ENCODE measurements at regions not wholly inside any gene's neighbourhood (a gene's known extent, or its start where the extent isn't known, plus 50 kb on each side); places are given as distances from the start of the nearest gene placed in this dataset.

DNA sequence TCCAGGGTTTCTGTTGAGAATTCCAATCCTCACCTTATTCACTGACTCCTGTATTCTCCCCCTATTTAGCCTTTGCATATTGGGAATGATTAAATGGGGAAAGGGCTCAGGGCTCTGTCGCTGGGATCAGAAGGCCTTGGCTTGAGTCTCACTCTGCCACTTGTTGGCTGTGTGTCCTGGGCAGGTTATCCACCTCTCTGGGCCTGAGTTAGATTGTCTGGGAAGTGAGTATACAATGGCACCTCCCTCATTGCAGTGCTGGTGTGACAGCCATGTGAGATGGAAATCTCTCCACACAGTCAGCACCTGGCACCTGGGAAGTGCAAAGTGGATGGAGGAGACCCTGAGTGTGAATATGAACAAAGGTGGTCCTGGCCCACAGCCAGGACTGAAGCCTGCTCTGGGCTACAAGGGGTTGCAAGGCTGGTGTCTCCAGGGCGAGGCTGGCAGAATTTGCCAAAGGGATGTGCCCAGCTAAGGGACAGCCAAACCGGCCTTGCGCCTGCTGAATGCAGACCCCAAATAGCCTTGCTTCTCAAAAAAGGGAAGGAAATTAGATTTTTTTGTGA, 200.0 kb upstream of the PMEPA1 start:
- no peak for DNase-seq

DNA sequence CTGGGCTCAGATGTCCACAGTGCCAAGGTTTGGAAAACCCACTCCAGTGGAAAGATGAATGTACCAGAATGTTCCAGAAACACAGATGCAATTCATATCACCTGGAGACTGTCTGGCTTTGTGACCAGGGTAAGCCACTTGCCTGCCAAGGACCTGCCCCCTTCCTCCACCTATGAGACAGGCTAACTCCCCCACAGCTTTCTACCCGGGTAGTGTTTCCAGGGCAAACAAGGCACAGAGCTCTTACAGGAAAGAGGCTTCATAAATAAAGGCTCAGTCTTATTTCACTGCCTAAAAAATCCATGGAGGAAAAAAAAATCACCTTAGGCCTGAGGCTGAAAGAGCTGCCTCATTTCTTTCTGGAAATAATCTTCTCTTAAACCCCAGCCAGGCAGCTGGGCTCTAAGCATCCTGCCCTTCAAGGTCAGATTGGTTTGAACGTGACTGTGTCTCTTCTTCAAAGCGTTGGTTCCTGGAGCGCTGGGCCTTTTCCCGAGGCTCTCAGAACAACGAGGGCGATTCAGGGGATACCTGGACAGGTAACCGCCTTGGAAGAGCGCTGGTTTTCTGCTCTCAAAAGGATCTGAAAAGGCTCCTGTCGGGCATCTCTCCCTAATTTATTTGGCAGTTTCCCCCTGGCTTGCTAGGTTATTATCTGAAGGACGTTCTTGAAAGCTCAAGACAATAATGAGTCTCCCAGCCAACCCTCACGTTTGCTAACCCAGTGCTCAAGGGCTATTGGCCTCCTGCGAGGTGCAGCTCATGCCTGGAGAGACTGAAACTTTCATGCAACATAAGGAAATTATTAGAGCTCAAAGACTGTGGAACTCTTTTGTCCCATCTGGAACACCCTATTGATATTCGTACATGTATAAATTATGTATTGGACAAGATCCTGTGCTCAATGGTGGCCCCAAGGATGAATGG, 199.2 kb upstream of the PMEPA1 start:
- no peak for DNase-seq

DNA sequence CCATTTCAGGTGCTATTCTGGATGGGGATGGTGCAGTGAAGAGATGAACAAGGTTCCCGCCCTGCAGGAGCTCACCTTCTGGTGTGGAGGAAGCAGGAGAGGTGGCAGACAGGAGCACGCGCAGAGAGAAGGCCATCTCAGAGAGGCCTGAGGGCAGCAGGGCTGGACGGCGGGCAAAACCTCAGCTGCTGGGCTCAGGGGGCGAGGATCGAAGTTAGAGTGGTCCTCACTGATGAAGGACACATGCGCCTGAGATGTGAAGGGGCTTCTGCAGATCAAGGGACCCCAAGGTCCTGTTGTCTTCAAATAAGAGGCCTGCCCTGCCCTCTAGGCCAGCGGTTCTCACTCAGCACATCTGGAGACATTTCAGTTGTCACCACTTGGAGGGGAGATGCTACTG, 198.4 kb upstream of the PMEPA1 start:
- DNase-seq: no peak

DNA sequence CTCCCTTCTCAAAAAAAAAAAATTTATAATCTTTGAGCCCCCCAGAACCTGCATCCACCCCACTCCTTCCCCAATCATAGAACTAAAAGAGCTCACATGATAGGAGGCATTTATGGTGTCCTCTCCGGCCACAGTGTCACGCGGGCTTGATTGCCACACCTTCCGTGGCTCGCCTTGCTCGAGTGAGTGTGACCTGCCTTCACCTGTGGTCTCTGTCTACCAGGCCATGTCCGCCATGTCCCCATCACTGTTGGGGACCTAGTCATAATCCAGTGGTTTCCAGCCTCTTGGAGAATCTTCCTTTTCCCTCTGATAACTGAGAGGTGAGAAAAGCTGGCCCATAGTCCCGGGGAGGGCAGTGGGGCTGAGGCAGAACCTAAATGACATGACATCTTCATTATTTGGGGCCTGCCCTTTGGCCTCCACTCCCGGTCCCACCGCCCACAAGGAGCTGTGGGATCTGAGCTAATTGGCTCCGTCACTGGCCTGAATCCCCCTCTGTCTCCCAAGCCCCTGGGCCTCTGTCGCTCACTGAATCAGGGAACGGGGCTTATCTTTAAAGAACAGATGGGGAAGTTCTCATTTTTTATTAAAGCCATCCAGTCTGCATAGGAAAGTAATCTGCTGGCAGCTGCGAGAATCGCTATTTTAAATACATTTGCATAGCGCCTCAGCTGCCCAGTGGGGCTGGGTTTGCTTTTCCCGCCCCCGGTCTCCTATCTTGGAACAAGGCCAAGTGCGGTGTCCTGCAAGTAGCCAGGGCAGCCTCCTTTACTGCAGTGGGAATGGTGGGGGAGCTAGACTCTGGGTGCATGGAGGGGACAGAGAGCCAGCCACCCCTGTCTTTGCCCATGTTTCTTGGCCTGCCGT, 197.6 kb upstream of the PMEPA1 start:
- no peak for DNase-seq

DNA sequence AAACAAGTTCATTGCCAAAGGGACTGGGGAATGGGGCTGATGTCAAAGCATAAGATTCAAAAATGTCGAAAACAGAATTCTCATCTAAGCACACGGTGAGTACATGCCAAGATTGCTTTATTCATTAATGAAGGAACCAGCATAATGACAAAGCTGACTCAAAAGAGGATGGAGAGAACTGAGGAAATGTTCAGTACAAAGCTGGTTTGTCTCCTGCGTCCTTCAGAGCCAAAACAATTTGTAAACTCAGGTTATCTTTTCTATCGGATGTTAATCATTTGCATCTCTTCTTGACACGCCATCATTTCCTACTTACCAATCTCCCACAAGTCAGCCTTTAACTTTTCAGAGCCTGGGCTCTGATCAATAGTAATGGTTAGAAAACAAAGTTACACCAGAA, 195.6 kb upstream of the PMEPA1 start:
- DNase-seq: no peak

DNA sequence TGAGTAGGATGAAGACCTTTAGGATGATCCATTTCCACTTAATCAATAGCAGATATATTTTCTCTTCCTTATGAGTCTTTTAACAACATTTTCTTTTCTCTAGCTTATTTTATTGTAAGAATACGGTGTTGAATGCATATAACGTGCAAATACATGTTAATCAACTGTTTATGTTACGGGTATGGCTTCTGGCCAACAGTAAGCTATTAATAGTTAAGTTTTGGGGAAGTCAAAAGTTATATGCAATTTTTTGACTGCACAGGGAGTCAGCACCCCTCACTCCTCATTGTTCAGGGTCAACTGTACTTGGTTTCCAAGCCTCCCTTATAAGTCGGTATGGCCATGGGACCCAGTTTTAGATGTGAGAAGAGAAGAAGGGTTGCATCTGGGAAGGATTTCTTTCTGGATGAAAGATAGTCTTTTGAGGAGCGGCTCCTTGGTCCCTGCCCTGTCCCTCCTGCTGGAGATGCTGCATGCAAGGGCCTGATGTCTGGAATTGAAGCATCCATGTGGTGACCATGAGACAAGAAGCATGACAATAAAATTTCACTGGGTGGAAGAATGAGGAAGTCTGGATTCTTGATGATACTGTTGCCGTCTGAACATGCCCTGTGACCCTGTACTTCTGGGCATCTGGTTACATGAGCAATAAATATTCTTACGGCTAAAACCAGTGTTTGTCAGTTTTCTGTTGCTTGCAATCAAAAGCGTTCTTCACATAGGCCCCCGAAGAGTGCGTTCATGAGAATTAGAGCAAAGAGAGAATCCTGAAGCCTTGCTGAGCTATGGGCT, 194.7 kb upstream of the PMEPA1 start:
- no peak for DNase-seq

DNA sequence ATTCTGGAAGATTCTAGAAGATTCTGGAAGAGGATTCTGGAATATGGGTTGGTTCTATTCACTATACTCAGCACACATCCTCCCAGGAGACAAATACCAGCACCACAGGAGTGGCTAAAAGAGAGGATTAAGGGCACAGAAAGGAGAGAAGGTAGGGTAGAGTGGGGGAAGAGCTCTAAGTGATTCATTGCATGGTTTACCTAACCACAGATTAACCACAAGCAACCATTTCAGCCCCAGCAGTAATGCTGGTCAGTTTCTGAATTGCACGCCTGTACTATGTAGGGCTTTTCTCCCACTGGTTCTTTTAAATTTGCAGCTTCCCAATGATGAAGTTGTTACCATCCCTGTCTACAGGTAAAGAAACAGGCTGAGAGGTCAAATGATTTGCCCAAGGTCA, 192.7 kb upstream of the PMEPA1 start:
- no peak for DNase-seq

DNA sequence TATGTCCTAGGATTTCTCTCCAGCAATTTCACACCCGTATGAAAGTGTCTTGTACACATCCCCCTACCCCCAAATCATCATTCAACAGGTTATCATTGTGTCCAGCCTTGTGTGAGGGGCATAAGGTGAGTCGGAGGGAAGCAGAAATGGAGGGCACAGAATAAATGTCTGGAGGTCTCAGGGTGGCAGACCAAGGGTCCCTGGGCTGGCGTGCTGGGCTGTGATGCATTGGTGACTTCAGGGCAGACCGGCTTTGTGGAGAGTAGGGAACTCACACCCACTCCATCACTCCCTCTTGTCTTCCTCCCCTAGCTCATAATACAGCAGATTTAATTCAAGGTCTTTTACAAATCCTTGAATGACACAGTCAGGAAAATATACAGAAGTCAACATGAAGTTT, 191.7 kb upstream of the PMEPA1 start:
- DNase-seq: no peak

DNA sequence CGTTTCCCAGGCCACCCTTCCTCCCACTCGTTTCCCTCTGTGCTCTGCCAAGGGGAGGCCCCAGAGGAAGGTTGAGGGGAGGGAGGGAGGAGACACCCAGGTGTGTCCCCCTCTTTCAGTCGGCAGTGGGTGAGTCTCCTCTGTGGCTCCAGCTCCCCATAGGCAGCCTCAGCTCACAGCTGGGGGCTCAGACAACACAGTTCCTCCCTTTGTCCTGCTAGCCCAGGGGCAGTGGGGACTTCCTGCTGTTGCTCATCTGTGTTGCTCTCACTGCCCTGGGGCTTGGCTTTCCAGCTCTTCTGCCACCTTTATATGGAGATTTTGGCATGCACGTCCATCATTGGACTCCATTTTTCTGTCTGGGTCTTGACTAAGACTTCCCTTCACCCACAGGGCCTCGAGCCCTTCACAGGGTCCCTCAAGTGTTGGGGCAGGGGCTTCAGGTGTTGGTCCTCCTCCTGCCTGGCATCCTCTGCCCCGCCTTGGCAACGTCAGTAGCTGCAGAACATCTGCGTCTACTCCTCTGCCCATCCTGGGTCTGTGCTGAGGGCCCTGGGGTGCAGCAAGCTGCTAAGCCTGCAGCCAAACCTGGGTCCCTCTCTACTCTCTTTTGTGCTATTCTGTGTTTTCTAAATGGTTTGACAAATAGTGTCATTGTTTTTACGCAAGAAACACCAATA, 190.6 kb upstream of the PMEPA1 start:
- no peak for DNase-seq

DNA sequence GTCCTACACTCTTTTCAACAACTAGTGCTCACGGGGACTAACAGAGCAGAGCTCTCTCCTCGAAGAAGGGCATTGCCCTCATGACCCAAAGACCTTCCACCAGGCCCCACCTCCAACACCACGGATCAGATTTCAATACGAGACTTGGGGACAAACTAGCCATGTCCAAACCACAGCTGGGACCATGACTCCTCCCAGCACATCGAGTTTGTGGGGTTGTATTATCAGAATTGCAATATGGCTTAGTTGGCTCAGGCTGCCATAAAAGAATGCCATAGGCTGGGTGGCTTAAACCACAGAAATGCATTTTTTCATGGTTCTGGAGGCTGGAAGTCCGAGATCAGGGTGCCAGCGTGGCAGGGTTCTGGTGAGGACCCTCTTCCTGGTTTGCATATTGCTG, 189.7 kb upstream of the PMEPA1 start:
- no peak for DNase-seq

DNA sequence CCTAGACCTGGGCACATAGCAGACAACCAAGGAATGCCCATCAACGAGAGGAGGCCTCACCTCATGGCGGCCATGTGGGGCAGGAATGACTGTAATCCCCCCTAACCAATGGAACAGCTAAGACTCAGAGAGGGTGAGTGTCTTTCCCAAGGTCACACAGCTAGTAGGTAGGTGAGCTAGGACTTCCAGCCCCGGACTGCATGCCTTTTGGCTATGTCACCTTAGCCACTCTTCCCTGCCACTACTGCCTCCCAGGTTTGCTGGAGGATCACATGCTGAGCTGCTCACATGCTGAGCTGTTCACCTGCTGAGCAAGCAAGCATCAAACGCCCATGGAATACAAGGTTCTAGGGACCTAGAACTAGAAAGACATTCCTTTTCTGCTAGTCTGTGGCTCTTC, 188.5 kb upstream of the PMEPA1 start:
- no peak for DNase-seq

DNA sequence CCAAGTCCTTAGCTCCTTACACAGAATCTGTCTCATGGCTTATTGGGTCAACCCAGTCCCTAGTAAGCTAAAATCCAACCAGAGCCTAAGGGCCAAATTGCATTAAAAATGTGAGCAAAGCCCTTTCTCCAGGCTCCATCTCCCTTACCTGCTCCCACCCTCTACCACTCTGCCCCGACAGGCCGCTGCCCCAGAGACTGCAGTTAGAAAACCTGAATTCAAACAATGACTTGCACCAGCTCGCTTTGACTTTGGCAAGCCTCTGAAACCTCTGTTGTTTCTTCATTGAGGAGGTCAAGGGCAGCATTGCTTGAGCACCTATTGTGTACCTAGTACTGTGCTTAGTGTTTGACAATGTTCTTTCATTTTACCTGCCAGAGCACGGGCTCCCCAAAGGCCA, 188.1 kb upstream of the PMEPA1 start:
- no peak for DNase-seq

DNA sequence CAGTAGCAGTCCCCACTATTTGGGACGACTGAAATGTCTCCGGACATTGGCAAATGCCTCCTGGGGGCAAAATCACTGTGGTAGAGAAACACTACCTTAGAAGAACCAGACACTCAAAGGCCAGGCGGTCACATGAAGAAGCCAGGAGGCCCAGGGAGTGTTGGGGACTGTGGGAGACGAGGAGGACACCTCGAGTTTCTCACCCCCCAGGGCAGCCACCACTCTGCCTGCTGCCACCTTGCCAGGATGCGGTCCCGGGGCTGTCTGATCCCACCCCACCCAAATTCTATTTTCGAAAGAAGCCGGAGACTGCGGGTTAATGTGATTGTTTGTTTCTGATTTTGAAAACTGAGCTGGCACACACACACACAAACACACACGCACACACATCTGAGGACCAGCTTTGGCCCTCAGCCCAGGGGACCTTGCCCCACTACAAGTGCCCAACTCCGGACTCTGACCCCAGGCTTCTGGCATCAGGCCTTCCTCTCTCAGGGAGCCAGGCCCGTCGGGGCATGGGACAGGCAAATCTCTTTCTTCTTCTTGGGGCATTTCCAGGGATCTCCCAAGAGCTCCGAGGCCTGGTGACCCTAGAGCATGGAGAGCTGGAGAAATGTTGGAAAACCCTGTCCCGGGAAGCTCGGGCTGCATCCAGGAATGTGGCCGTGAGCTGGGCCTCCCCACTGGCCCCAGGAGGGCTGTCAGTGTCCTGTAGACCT, 187.5 kb upstream of the PMEPA1 start:
- no peak for DNase-seq

DNA sequence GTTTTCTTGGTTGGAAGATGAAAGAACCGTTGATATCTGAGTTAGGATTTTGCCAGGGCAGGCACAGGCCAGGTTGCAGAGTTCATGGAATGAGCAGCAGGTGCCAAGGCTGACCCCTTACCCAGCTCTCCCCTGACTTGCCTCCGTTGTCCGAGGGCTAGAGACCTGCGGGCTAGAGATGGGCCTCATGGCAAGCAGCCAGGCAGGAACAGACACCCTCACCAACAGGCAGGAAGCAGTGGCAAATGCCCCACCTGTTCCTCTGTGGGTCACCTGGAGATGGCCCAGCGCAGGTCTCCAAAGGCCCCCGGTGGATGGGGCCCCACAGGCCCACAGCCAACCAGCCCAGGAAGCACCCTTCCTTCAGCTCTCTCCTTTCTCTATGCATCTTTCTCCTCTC, 186.7 kb upstream of the PMEPA1 start:
- DNase-seq: no peak

DNA sequence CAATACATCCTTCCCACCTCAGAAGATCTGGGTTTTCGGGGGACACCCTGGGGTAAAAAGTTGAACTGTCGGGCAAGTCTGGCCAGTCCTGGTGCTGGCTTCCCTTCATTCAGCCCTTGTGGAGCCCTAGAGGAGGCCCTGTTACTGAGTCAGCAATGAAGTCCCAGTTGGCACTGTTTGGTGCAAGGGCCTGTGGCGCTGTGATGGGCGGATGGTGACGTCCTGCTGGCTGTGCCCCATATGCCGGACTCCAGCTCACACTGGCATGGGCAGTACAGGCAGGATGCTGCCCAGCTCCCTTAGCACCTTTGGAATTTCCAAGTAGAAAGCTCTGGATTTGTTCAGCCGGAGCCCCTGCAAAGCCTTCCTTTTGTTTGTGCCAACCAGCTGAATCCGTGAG, 186.2 kb upstream of the PMEPA1 start:
- no peak for DNase-seq

DNA sequence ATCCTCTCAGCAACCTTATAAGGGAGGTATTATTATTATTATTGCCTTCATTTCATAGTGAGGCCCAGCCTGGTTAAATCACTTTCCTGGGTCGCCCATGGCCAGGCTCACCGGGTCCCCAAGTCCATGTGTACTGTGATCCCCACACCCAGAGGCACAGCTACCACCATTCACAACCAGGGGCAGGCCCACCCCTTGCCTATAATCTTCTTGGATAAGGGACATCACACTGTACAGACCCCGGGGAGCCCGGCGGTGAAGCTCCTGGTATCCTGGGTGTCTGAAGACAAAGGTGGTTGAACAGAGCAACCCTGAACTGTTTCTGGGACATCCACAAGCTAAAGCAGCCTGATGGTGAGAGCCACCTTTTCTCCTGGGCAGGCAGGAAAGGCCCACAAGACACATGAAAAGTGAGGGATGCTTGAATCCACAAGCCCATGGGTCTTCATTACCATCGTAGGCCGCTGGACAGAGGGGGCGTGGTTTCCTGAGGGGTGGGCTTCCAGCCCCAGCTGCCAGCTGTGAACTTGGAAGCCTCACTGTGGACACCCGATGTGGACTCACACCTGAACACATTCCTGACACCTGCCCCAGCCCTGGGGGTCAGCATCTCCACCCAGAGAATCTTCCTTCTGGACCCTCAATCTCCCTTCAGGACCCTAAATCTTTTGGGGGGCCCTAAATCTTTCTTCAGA, 185.5 kb upstream of the PMEPA1 start:
- DNase-seq: no peak

DNA sequence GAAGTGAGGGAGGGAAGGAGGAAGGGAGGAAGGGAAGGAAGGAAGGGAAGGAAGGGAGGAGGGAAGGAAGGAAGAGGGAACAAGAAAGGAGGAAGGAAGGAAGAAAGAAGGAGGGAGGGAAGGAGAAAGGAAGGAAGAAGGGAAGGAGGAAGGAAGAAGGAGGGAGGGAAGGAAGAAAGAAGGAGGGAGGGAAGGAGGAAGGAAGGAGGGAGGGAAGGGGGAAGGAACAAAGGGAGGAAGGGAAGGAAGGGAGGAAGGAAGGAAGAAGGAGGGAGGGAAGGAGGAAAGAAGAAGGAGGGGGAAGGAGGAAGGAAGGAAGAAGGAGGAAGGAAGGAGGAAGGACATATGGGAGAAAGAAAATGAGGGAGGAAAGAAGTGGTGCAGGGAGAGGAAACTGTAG, 184.7 kb upstream of the PMEPA1 start:
- DNase-seq: no peak

DNA sequence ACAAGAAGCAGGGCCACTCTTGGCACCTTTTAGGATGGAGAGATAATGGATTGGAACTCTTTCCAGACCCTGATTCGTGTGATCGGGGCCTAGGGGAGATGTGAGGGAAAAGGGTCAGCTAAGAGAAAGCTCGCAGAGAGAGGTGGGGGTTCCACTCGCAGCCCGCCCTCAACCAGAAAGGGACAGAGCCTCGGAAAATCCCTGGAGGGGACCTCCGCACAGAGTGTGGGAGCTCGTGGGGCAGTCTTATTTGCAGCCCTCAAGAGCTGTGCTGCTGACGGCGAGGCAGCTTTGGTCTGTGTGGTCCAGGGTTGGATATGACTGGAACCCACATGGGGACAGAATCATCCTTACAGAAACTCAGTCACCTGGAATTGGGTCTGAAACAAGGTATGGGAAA, 184.3 kb upstream of the PMEPA1 start:
- no peak for DNase-seq

DNA sequence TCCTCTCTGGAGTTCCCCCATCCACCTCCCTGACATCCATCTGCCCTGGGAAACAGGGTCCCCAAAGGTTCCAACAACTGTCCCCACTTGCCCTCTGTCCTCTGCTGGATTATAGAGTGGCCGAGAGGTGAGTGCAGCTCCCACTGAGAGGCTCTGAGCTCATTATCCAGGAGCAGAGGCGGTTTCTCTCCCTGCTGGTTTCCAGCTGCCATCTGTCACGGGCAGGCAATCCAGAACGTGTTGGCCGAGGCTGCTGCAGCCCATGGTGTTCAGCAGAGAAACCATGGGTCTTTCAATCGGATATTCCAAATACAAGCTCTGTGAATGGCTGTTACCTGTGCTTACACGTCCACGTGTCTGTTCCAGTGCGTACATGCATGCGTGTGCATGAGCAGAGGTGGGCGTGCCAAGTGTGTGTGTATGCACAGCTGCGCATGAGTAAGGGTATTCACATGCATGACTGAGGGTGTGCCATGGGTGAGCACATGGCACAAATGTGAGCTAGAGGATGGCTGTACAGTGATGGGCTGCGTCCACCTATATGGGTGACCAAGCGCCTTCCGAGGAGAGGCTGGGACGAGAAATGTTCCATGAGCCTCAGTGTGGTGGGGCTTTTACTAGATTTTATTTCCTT, 183.7 kb upstream of the PMEPA1 start:
- no peak for DNase-seq

DNA sequence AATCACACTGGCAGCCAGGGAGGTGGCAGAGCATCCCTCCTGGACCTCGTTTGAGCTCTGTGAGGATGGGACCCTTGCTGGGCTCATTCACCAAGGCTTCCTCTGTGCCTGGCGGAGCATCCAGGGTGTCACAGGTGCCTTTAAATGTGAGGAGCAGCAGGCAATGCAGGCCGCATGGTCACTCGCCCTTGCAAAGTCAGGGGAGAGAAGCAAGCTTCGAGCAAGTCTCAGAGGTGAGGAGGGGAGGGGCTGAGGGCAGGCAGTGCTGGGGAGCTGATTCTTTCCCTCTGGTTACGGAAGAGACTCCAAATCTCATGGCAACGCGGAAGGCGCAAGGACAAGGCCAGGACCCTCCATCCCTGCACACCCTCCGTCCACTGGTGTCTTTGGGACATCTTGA, 182.7 kb upstream of the PMEPA1 start:
- no peak for DNase-seq

DNA sequence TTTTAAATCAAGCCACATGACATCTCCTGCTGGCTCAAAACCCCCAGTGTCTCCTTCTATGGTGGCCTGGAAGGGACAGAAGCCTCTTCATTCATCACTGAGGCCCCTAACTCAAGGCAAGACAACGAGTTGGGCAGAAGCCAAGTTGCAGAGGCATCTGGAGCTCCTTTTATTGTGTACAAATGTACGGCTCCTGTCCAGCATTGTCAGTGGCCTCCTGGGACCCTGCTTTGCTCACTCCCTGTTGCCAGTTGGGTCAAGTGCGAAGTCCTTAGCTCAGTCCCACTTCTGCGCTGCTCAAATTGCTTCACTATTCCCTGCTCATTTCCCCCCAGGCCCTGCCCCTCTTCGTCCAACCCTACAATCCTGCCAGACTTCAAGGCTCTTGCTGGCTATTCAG, 181.2 kb upstream of the PMEPA1 start:
- no peak for DNase-seq

Data from stimulated activated CD8-positive, alpha-beta memory T cell treated with anti-CD3 and anti-CD28 coated beads, Interleukin-4, amount 100 ng/mL, for 48 hours (primary cell).